HUDEP-2 (cell line): ENCODE measurements at regions not wholly inside any gene's neighbourhood (a gene's known extent, or its start where the extent isn't known, plus 50 kb on each side); places are given as distances from the start of the nearest gene placed in this dataset.

Source experiments
- DNase-seq, 76 experiments: peaks; one replicate each; lab custom pipeline; 2025; ENCODE audit not compliant: unreplicated experiment in 76 of 76; lab: John Stamatoyannopoulos, UW

DNA sequence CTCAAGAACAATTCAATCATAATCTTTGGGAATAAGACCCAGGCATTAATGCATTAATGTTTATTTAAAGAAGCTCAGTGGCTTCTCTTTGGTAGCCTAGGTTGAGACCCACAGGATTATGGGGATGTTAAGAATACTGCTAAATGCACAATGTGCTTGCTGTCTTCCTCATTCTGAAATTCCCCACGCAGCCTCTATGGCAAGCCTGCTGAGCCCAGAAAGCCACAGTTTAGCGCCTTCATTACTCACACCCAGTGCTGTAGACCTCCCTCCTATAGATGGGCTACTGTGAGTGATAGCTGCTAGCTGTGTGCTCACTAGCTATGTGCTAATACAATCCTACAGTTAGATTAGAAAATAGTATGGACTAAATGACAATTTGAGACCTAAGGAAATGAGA lies 90.6 kb downstream of the TNFSF13B start:
- DNase-seq: no peak

DNA sequence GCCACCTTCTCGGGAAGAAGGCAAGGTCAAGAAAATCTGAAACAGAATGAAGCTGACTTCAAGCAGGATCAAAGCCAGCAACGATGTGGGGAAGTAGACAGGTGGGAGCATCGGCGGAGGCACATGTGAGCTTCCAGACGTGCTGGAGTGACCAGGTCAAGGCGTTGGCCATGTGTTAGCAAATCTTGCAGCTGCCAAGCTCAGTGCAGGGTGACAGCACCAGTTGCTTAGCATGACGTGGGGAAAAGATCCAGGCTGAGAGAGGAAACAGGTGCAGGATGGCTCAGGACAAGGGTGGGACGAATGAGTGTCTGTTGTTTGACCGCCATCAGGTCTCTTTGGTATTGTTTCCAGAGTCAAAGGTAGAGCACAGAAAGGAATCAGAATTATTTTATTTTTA lies 92.3 kb downstream of the TNFSF13B start:
- no peak for DNase-seq

DNA sequence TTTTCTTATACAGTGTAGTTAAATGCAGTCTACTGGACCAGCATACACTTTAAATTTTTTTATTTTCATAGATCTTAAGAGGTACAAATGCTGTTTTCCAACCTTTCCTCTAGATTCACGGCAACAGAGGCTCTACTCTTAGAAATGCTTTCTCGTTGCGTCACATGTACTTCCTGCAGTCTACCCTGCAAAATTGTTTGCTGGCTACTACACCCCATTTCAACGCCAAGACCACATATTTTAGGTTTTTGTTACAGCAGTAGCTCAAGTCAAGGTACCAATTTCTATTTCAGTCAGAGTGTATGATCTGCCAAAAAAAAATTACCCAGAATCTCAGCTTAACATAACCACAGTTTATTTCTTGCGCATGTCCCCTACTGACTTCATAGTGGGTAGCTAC lies 94.1 kb downstream of the TNFSF13B start:
- DNase-seq: no peak

DNA sequence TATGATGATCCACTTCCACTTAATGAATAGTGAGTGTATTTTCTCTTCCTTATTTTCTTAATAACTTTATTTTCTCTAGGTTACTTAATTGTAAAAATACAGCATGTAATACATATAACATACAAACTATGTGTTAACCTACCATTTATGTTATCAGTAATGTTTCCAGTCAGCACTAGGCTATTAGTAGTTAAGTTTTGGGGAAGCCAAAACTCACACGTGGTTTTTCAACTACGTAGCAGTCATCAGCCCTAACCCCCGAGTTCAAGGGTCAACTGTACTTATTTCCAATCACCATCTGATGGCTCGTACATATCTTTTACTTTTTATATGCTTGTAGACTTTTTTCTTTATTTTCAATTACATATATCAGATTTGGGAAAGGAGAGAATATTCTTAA lies 95.7 kb downstream of the TNFSF13B start:
- no peak for DNase-seq

DNA sequence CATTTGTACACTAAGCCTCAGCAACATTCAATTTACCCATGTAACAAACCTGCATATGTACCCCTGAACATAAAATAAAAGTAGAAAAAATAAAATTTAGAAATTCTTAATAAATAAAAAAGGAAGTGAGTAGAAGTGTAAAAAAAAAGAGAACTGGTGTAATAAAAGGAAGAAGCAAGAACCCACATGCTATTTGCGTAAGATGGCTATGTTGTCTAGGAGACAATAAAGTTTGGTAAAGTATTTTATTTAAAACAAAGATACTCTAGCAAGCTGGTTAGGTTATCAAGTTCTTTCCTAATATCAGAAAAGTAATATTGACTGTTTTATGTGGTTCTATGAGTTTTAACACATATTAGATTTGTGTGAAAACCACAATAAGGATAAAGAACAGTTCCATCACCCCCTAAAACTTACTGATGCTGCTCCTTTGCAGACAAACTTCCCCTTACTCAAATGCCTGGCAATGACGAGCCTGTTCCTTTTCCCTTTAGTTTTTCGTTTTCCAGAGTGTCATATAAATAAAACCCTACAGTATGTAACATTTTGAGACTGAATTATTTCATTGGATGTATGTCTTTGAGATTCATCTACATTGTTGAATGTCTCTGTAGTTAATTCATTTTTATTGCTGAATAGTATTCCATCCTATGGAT lies 98.9 kb downstream of the TNFSF13B start:
- DNase-seq: no peak

DNA sequence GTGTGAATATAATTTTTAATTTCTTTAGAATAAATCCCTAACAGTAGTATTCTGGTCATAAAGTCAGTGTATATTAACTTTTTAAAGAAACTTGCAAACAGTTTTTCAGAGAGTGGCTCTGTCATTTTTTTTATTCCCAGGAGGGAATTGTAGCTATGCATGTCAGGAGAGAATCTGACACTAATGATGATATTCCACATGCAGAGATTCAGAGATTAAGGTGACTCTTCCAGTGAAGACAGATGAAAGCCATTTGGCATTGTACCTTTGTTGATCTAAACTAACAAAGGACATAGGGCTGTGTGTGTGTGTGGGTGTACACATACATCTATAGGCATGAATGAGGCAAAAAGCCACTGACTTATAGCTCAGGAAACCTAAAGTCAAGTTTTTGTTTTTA lies 99.9 kb downstream of the TNFSF13B start:
- no peak for DNase-seq

DNA sequence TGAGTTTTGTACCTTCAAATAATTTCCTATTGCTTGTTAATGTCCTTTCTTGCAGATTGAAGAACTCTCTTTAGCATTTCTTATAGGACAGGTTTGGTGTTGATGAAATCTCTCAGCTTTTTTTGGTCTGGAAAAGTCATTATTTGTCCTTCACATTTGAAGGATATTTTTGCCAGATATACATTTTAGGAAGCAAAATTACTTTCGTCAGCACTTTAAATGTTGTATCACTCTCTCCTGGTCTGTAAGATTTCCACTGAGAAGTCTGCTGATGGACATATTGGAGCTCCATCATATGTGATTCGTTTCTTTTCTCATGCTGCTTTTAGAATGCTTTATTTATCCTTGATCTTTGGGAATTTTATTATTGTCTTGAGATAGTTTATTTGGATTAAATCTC lies 105.5 kb downstream of the TNFSF13B start:
- no peak for DNase-seq

DNA sequence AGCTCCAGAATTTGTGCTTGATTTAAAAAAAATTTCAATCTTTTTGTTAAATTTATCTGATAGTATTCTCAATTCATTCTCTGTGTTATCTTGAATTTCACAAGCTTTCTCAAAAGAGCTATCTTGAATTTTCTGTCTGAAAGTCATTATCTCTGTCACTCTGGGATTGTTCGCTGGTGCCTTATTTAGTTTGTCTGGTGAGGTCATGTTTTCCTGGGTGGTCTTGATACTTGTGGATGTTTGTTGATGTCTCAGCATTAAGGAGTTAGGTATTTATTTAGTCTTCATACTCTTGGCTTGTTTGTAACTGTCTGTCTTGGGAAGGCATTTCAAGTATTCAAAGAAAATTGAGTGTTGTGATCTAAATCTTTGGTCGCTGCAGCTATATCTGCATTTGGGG lies 106.3 kb downstream of the TNFSF13B start:
- DNase-seq: no peak

DNA sequence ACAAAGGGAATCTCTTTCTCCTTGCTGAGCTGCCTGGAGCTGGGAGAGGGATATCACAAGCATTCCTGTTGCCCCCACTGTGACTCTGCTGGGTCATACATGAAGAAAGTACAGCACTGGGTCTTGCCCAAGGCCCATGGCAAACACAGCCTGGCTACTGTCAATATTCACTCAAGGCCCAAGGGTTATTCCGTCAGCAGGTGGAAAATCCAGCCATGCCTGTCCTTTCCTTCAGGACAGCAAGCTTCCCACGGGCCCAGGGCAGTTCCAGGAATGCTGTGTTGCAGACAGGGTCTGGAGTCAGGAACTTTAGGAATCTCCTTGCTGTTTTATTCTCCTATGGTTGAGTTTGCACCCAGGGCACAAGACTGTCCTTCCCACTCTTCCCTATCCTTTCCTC lies 106.8 kb downstream of the TNFSF13B start:
- DNase-seq: no peak

DNA sequence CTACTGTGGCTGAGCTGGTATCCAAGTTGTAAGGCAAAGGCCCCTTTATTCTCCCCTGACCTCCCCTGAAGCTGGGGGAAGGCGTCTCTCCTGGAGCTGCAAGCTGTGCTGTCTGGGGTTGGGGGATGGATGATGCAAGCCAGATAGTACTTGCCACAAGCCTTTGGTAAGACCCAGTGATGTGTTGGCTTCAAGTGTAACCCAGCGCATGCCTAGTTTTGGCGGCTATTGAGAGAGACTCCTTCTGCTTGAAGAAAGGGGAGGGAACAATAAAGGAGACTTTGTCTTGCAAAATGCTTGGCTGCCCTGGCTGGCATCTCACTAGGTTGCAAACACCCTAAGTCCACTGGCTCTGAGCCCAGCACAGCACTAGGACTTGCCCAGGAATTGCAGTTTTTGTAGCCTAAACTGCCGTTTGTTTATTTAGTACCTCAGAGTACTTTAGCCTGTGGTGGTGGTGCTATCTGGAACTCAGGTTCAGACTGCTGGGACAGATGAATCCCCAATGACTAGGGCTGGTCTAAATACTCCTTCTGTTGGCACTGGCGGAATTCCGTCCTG lies 108.2 kb downstream of the TNFSF13B start:
- no peak for DNase-seq

DNA sequence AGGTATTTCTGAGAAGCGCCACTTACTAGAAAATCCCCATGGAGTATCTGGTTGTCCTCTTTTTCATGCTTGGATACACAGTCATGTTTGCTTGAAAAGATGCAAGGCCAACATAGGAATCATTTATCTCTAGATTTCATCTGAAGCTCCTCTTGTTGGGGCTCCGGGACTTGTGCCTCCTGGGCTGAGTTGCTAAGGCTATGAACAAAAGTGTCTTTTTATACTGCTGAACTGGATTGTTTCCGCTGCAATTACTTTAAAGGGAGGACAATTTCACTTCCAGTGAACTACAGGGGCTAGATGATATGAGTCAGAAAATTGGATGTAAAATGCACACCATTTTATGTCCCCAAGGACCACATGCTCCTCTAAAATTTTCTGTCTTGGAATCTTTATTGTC lies 114.1 kb downstream of the TNFSF13B start:
- DNase-seq: no peak

DNA sequence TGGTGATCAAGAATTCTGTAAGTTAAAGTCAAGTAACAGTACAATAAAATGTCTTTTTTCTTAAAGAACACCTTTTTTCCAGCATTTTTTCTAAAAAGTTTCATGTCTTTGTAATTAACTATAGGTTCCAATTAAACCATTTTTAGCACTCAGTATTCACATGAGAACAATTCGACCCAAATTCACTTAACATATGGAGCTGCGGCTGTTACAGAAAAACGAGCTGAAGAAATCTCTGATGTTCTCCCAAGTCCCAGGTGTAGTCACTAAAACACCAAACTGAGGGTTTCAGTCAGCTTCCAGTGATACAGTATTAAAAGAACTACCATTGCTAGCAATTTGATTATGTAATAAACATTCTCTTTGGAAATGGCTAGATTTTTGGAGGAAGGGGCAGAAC lies 117.6 kb downstream of the TNFSF13B start:
- no peak for DNase-seq

DNA sequence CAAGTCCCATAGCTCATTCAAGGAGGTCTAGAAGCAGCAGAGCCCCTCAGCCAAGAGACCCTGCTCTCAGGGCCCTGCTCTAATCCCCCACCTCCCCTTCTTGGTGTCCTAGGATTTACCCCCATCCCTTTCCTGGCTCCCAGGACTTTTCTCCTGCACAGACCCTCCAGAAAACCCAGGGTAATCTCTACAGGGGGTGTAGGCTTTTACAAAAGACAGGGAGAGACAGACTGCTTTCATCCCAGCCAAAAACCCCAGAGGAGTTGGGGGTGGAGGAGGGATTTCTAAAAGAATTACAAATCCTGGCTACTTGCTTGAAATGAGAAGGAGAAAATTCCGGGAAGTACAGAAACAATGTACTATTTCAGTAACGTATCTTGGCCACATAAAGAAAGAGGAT lies 133.3 kb downstream of the TNFSF13B start:
- DNase-seq: no peak

DNA sequence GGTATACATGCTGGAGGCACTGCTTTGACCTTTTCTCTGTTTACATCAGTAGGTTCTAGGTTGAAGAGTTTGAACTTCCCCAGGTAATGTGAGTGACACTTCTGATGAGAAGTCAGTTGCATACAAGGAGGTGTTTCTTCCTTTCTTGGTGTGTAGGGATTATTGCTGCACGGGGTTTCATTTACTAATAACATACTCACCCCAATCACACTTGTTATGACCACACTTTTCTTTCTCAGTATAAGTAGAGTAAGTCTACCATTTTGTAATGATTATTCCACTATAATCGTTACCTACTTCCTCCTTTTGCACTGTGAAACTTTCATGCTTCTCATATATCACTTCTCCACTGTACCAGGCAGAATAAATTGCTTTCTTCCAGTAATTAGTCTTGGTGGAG lies 138.0 kb downstream of the TNFSF13B start:
- DNase-seq: no peak

DNA sequence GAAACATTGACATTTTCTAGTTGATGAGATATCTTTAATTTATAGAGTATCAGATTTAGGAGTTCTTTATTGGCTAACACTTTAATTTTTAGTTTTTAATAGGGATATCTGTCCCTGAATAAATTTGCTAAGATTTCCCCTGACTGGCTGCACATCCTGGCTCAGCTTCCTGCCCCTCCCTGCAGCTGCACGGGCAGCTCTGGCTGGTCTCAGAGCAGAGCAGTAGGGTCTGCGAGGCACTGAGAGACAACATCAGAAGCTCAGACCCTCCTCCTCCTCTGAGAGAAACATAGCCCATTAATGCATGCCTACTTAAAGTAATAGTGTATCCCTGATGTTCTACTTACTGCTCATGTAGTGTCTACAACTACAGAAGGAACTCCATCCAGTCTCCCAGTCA lies 139.2 kb downstream of the TNFSF13B start:
- no peak for DNase-seq

DNA sequence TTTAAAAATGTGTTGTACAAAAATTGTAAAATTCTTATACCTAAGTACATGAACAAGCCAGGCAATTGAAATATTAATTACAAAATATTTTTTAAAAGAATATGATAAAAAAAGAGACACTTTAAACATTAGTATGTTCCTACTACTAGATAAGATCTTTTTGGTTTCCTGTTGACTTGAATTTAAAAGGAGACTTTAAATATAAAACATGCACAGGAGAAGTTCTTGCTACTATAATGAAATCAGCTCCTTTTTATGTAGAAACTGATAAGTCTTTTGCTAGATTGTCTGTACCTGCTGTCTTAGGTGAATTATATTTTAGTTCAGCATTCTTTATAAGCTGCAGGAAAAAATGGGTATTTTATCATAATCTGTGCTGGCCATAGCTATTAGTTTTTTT lies 140.2 kb downstream of the TNFSF13B start:
- DNase-seq: no peak

DNA sequence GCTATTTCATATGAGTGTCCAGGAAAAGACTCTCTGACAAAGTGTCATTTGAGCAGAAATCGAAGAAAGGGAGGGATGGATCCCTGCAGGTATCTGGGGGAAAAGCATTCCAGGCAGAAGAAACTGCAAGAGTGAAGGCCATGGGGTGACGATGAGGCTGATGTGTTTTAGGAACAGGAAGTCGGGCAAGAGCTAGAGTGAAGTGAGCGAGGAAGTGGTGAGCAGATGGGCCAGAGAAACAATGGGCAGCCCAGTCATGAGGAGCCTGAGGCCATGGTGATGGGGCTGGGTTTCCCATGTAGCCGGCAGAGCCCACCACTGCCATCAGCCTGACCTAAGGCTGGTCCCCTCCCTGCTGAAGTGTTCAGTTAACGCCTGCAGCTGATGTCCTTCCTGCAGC lies 150.2 kb downstream of the TNFSF13B start:
- no peak for DNase-seq

DNA sequence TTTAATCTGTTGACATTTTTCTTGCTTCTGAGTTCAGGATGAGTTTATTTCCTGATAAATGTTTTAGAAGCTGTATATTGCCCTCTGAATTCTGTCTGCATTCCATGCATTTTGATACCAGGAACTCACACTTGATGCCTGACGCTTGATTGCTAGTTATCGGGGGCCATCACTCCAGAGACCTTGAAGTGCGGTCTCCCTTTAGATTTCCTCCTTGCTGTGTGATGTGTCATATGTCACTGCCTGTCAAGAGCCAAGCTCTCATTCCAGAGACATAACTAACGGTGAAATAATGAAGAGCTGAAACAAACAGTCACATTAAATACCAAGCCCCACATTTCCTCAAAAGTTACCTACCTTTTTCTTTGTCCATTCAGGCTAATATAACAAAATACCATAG lies 155.5 kb downstream of the TNFSF13B start:
- DNase-seq: no peak

DNA sequence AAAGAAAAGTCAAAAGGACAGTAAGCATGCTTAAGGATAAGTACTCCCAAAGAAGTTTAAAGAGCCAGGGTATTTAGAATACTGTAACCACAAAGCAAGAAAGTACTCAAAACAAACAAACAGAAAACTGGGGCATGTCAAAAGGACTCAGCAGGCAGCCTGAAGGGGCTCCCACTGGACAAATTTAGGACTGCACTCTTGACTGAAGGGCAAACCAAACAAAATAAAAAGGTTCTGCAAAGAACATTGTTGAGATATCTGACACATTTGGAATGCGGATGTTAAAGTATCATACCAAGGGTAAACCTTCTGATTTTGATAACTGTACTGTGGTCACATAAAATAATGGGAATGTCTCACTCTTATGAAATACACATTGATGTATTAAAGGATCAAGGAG lies 157.4 kb downstream of the TNFSF13B start:
- DNase-seq: no peak

DNA sequence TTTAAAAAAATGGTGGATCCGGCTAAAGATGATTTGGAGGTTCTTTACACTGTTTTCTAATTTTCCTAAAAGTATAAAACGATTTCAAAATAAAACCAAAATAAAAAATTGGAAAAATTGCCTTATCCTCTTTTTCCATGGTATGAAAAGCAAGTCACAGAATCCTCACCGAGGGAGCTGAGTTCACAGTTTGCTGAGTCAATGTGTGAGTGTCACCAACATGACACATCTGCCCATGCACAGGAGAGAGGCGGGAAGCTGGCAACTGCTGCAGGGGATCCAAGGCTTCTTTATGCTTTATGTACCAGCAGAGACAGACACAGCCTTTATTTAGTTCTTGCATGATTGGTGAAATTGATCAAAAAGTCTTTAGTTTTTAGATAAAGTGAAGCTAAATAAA lies 157.8 kb downstream of the TNFSF13B start:
- DNase-seq: no peak

DNA sequence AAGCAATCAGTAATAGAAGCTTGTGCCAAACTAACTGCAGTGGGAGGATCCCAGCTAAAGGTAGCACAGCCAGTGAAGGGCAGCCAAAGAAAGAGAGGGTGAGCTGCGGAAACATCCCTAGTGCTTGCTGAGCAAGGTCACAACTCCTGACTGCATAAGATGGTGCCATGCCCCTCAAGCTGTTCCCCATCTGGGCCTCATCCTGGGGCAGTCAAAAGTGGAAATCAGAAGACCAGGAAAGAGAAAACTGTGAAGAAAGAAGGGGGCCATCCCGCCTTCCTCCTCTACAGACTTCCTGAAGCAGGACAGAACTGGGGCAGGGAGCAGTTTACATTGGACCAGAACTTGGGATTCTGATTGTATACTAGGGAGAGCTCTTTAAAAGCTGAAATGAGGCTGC lies 159.2 kb downstream of the TNFSF13B start:
- DNase-seq: no peak

DNA sequence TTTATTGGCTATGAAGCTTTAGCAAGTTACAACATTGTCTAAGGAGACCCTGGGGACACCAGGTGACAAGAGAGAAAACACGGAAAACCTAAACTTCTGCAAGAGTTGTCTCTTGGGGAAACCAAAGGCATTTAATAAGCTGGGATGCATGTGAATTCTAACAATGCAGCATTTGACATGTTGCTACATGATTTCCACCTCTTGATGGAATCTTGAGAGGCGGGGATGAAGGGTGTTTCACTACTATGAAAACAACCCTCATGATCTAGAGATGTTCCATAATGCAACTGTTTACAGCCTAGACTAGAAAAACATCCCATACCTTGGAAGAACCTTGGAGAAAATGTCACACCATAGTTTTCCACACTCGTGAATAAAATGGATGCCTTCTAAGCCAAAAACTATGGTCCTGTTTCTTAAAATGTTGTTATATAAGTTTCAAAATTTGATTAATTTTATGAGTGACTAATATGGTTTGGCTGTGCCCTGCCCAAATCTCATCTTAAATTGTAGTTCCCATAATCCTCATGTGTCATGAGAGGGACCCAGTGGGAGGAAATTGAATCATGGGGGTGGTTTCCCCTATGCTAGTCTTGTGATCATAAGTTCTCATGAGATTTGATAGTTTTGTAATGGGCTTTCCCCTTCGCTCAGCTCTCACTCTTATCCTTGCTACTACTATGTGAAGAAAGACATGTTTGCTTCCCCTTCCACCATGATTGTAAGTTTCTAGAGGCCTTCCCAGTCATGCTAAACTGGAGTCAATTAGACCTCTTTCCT lies 164.6 kb downstream of the TNFSF13B start:
- DNase-seq: no peak
